GM10248 (cell line): ENCODE measurements at regions not wholly inside any gene's neighbourhood (a gene's known extent, or its start where the extent isn't known, plus 50 kb on each side); places are given as distances from the start of the nearest gene placed in this dataset.

Experiments used
- CTCF ChIA-PET: fragments of 300-600 bp; sonication (Branson Sonifier 250); formaldehyde crosslinking; extraction: SDS; loops from one replicate; lab custom pipeline; 2021; ENCODE audit warnings: antibody characterized with exemption; lab: Yijun Ruan, JAX
- POLR2A ChIA-PET: fragments of 350-650 bp; sonication (Branson Sonifier 250); formaldehyde crosslinking; extraction: SDS; loops from one replicate; lab custom pipeline; 2020; ENCODE audit warnings: antibody characterized with exemption; lab: Yijun Ruan, JAX
- DNase-seq: peaks from one replicate; pipeline ENCODE4 v3.0.0; 2012; ENCODE audit errors: extremely low spot score
- CTCF ChIP-seq: IDR thresholded peaks from 2 replicates; pipeline ENCODE4 v1.5.1; 2012; ENCODE audit warnings: mild to moderate bottlenecking, low read depth; ENCODE audit errors: extremely low read depth, missing control alignments, control extremely low read depth

- ChIA-PET POLR2A (no interaction called here), CTCF (no interaction called here)
- DNase-seq: no peak
- no peak for TF ChIP-seq CTCF
These were observed 694.8 kb upstream of the SLC39A10 start for GRCh38 chr2:194962254-194962653.

GRCh38 chr2:194954218-194954617 is 702.8 kb upstream of the SLC39A10 start:
- no peak for DNase-seq
- CTCF ChIA-PET: no interaction called here
- TF ChIP-seq CTCF: no peak
- POLR2A ChIA-PET: no interaction called here

GRCh38 chr2:194946826-194947225 is 710.2 kb upstream of the SLC39A10 start:
- DNase-seq: no peak
- no peak for TF ChIP-seq CTCF
- ChIA-PET POLR2A (no interaction called here), CTCF (no interaction called here)

- ChIA-PET POLR2A (no interaction called here), CTCF (no interaction called here)
- TF ChIP-seq CTCF: no peak
- DNase-seq: no peak
These were observed 719.0 kb upstream of the SLC39A10 start for GRCh38 chr2:194938066-194938465.

- no peak for DNase-seq
- no peak for TF ChIP-seq CTCF
- CTCF ChIA-PET: interaction anchor here (1.5 kb wide), 2 partner anchors 10 to 19 kb away, joined by 3 to 4 read pairs; no protein-coding TSS in a partner anchor
- POLR2A ChIA-PET: no interaction called here
These were observed 729.5 kb upstream of the SLC39A10 start for GRCh38 chr2:194927489-194927888.

GRCh38 chr2:194926873-194927272 is 730.2 kb upstream of the SLC39A10 start:
- no peak for TF ChIP-seq CTCF
- DNase-seq: no peak
- CTCF ChIA-PET: interaction anchor here (1.5 kb wide), 2 partner anchors 9 to 19 kb away, joined by 3 to 4 read pairs; no protein-coding TSS in a partner anchor
- POLR2A ChIA-PET: no interaction called here

- CTCF ChIA-PET: no interaction called here
- DNase-seq: no peak
- POLR2A ChIA-PET: interaction anchor here (0.7 kb wide), 1 partner anchor 1477 kb away, joined by 4 read pairs; no protein-coding TSS in a partner anchor
- no peak for TF ChIP-seq CTCF
These were observed 731.3 kb upstream of the SLC39A10 start for GRCh38 chr2:194925742-194926141.
